Suprapubic skin (tissue), 3 donors: ENCODE measurements at regions not wholly inside any gene's neighbourhood (a gene's known extent, or its start where the extent isn't known, plus 50 kb on each side); places are given as distances from the start of the nearest gene placed in this dataset.

Experiments
- CTCF ChIP-seq, 2 donors: fragments of 200-600 bp in 1 of 2; fragments of 450-650 bp in 1 of 2; sonication (generic) in 1 of 2; IDR thresholded peaks; one replicate each; pipeline ENCODE4 v1.5.1; 2016 to 2019; ENCODE audit warnings: antibody characterized with exemption in 2 of 2, mild to moderate bottlenecking in 1 of 2, moderate library complexity in 1 of 2
- EP300 ChIP-seq: sonication (generic); formaldehyde crosslinking; IDR thresholded peaks from one replicate; pipeline ENCODE4 v1.6.1; 2017; ENCODE audit warnings: antibody characterized with exemption
- POLR2A ChIP-seq, 2 donors: fragments of 450-650 bp; IDR thresholded peaks; one replicate each; pipeline ENCODE4 v1.6.1; 2017; ENCODE audit warnings: antibody characterized with exemption in 2 of 2, mild to moderate bottlenecking in 2 of 2, moderate library complexity in 2 of 2

GRCh38 chrX:46436744-46437143 lies 108.5 kb downstream of the ZNF674 start:
- TF ChIP-seq POLR2A (IDR thresholded peaks at IDR 0.05) (no peak), CTCF (IDR thresholded peaks at IDR 0.05) (no peak), EP300 (no peak)
